CD1c-positive myeloid dendritic cell (primary cell): ENCODE measurements at regions not wholly inside any gene's neighbourhood (a gene's known extent, or its start where the extent isn't known, plus 50 kb on each side); places are given as distances from the start of the nearest gene placed in this dataset.
A peak's percentile ranks its signal among the peaks of the same experiment; 100 is the strongest.
"Not testable (repeated sequence)": the region's sequence is repeated elsewhere in the genome, so short reads cannot be mapped to it uniquely, and the experiment has no call there.

Experiments used
- DNase-seq: peaks from one replicate; pipeline ENCODE4 v3.0.0-alpha.2; 2016; ENCODE audit errors: extremely low spot score

DNA sequence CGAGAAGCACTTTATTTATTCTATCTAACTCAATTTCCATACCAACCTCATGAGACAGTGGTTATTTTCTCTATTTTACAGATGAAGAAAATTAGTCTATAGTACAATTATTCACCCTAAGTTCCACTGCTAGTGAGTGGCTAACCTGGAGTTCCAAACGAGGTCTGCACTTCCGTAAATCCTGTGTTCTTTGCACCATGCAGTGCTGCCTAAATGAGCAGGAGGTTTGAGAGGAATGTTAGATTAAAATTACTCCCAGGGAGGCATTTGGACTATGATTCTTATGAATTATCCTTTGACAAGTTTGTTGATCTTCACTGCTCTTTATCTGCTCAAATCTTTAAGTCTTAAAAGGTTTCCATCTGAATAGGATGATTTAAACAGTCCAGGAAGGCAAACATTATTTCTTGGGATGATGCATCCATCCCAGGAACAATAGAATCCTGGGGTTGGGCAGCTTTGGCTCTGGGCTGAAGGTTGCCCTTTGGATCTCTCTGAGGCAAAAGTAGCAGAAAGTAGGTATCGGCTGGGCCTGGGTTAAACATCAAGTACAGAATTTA lies 400.8 kb downstream of the REEP3 start:
- DNase-seq, result no peak

DNA sequence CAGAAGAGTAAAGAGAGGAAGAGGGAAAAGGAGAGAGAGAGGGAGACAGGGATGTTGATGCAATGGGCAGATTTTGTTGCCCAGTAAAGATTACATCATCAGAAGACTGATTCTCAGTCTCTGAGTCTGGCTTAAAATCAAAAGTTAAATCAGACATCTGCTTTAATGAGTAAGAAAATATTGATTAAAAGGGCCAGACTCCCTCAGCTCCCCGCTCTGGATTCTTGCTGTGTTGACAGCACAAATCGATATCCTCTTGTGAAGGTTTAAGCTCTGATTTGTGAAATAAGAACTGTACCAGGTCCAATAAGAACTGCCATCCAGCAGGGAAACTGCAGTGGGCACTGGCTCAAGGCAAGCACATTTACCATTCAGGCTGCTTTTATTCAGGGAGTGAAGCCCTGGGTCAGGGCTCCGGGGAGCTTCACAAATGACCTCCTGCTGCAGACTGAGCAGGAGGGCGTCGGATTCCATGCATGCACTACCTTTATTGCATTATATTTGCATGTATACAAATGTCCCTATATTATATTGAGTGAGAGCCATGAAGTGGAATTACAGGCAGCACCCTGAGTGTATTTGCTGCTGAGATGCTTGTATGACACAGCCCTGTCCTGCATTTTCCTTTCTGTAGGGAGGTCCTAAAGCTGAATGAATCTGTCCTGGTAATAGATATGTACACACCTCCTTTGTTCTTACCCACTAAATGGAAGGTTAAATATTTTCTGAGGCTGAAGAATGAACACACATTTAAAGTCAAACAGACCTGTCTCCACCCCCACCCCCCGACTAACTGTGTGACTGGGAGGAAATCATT lies 401.5 kb downstream of the REEP3 start:
- DNase-seq, result no peak

DNA sequence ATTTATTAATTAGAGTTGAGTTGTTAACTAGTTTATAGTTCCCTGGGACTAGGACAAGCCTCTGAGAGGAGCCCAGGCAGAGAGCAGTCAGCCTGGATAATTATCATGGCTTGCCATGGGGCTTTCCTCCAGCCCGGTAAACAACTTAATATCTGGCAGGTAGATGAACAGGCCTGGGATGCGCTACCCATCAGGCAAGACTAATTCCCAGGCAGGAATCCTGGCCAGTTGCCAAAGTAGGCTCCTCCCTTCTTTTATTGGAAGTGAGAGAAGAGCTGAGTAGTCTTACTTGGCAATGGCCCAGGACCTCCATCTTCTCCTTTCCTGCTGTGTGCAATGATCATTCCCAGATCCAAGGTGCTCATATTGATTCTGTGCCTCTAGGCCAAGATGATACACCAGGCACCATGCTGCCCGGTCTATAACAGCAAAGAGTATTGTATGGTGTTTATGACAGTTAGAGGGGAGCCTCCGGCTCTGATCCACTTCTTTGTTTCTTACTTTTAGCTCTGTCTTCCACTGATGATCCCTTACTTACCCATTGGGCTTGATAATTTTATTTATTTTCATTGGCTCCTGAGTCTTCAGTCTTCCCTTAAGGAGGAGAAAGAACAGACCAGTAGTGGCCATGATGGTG lies 408.7 kb downstream of the REEP3 start:
- no peak for DNase-seq

DNA sequence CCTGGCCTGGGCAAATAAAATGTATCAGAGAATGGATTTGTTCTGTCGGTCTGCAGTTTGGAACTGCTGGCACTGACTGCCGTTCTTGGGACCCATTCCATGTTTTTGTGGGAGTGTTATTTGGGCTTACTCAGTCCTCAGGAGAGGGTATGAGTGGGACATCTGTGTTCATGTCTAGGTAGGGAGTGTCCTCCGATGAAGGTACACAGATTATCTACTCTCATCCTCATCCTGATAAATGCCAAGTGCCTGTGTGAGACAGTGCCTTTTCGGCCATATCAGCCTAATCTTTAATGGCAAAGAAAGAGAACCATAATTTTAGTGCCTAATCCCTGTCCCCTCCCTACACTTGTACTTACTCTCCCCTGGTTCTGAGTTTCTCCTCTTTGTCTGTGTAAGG lies 409.4 kb downstream of the REEP3 start:
- DNase-seq, result no peak

DNA sequence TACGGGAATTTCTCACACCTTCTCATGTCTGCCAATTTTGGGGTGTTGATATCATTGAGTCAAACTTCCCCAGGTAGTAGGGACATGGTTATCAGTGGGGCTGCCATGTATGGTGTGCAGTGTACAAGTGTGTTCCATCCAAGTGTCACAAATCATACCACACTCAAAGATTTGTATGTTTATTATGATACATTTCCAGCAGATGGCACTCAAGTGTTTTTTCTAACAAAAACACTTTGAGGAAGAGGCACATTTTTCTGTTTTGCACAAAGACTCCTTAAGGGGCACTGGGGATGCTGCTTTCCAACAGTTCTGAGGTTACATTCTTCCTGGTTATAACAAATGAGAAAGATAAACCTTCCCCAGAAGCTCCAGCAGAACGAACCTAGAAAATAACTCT lies 414.5 kb downstream of the REEP3 start:
- no peak for DNase-seq

DNA sequence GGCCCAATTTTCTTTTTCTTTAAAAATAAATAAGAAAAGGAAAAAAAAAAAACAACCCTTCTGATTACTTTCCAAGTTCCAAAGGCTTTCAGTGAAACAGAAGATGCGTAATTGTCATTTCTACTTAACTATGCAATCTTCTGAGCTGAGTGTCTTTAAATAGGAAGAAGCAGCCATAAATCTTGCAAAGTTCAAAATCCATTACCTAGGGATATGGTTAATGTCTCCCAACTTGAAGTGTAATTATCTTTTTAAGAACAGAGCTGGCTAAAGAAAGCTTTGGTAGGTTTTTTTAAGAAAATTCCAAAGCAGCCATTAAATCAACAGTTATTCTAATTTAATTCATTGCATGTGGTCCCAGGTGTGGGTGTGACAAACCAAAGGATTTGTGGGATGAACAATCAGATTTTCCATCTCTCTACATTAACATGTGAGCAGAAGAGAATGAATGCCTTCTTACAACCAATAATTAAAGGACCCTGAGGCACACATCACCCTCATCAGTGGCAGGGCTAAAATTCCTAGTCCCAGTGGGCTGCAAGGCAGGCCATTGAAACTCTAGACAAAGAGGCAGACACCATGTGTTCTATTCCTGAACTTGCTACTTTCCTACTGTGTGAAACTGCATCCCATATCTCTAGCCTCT lies 419.2 kb downstream of the REEP3 start:
- no peak for DNase-seq

DNA sequence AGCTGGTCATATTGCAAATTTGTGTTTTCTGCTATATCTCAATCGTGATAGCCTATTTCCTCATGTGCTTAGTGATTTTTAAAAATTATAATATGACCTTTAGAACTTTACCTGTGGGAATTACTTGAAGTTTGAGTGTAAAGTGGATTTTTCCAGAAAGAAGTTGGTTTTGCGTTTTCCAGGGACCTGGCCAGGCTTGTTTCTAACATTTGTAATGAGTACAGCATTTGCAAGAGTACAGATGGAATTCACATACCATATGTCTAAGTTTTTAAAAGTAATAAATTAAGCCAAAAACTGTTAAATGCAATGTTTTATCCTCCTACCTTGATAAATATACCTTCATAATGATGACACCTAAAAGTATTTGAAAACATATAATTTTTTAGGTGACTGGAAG lies 443.2 kb downstream of the REEP3 start:
- no peak for DNase-seq

DNA sequence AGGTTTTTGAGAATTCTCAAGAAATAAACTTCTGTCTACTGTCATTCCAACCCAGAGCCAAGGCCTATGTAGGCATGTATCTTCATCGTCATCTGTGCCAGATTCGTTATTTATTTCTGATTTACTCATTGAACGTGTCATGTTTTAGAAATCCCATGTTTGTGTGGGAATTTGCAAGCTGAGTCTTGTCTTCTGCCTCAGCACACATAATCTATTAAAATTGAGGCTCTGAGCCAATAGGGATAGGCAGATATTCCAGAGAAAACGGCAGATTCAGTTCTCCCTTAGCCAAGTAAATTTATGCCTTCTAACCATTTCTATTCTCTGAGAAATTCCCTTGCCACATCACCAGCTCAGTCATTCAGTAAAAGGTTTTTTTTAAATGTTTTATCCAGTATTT lies 444.6 kb downstream of the REEP3 start:
- DNase-seq, result no peak

DNA sequence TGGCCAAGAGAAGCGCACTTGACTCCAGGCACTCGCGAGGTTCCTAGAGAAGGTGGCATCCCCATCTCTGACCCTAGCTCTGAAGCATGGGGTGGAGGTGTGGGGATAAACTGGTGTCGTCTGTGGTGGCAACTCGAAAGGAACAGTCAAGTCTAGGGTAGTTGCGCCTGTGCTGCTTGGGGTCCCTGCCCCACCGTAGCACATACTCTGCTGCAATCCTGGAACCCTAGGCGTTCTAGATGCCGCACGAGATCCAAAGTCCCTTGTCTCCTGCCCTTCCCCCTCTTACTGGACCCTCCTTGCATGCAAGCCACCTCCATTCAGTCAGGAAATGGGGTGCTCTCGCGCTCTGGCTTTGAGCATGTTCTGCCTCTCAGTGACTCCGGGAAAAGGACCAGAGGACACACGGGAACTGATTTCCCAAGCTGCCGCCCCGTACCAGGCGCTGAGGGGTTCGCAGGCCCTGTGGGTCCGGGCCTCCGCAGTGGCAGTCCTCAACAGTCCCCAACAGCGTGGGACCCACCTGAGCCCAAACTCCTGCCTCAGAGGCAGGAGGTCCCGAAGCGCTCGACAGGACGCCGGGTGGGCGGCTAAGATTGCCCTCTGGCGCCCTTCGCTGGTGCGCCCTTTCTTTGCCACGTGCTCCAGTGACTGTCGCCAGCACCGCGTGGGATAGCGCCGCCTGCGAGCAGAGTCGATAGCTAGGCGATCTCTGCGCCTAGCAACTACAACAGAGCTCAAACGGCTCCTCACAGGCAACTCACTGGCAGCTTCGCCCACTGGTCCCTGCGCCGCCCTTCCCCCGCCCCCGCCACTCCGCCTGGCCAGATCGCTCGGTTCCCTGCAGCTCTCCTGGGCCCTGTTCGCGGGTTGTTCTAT lies 452.0 kb downstream of the REEP3 start:
- DNase-seq, result no peak

DNA sequence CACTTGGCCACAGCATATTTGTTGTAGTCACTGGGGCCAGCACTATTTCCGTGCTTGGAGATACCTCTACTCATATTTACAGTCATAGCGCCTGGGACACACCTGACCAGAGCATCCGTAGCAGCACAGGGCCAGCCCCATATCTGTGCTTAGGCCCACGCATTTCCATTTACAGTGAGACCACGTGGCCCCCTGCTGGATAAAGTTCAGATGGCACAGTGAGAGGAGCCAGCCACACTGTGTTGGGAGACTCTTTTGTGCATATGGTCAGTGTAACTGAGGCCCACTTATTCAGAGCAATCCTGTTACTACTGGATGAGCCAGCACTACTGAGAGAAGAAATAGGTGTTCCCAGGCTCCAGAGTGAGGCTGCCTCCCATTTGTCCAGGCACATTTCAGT lies 455.3 kb downstream of the REEP3 start:
- DNase-seq, result peak; percentile 44

DNA sequence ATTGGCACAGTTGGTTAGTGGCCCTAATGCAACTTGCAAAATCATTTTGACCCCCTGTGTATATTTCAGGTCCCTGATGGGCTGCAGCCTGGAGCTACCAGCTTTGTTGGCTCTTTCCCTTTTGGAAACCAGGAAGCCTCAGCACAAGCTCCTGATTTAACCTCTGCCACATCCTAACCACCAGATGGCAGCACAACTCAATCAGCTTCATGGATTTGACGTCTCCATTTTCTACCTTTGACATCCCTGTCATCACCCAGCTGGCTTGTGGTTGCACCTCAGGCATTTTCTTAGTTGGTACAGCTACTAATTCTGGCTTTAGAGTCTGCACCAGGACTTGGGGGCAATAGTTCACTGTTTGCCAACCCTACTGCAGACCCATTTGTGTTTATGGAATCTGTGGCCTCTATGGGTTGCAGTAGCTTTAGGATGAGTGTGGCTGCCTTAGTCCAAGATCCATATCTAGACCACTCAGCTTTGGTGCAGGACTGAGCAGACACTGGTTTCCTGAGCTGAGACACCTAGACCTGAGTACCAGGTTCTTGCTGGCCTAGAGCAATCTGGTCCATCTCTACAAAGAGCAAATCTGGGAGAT lies 456.2 kb downstream of the REEP3 start:
- DNase-seq, result peak; percentile 51

DNA sequence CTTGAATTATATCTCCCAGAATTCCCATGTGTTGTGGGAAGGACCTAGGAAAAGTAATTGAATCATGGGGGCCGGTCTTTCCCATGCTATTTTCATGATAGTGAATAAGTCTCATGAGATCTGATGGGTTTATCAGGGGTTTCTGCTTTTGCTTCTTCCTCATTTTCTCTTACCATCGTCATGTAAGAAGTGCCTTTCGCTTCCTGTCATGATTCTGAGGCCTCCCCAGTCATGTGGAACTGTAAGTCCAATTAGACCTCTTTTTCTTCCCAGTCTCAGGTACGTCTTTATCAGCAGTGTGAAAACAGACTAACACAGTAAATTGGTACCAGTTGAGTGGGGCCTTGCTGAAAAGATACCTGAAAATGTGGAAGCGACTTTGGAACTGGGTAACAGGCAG lies 459.7 kb downstream of the REEP3 start:
- peak; percentile 2 for DNase-seq

DNA sequence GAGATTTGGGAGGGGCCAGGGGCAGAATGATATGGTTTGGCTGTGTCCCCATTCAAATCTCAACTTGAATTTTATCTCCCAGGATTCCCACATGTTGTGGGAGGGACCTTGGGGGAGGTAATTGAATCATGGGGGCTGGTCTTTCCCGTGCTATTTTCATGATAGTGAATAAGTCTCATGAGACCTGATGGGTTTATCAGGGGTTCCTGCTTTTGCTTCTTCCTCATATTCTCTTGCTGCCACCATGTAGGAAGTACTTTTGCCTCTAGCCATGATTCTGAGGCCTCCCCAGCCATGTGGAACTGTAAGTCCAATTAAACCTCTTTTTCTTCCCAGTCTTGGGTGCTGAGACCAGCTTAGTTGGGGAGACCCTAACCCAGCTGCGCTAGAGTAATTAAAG lies 462.9 kb downstream of the REEP3 start:
- not testable (repeated sequence) for DNase-seq

DNA sequence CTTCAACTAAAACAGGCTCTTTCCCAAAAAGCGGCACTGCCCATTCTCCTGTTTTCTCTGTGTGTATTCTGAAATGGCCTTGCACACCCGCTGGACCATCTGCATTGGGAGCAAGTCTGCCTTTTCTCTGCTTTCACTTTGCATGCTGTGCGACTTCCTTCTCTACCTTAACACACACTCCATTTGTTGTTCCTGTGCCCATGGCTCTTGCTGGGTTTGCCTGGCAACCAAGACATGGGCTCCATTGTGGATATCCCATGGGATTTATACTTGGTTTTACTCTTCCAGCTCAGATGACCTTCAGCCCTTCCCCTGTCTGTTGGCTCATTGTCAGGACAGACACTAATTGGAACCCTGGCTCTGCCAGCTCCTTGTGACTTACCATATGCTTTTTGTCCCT lies 465.3 kb downstream of the REEP3 start:
- no peak for DNase-seq

DNA sequence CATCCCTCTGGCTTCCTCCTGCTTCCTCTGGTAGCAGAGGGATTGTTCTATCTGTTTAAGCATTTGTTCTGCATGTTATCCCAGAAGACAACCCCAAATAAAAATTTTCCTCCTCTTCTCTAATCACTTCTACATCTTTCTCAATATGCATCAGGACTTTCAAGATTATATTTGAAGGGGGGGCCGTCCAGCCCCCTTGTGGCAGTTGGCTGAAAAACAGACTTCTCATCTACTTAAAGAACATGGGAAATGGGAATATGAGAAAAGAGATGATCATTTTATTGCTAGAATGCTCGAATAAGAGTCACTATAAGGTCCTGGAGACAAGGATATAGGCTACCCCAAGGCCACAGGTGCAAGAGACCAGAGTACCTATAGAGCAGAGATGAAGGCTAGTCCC lies 466.0 kb downstream of the REEP3 start:
- DNase-seq, result no peak

DNA sequence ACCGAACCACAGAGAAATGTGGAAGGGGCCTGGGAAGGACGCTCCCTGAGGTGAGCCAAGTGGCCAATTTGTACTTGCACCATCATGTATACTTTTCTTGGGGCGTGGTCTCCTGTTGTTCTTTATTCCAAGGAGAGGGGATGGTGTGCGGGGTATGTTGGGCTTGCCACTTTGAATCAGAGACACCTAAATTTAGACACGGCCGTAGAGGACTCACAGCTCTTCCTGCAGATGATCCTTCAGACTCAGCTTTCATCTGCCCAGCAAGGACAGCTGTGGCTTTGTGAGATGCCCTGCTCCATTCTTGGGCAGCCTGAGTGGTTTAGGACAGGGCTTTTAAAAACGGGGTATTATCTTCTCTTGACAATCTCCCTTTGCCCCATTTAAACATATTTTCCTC lies 473.2 kb downstream of the REEP3 start:
- no peak for DNase-seq

DNA sequence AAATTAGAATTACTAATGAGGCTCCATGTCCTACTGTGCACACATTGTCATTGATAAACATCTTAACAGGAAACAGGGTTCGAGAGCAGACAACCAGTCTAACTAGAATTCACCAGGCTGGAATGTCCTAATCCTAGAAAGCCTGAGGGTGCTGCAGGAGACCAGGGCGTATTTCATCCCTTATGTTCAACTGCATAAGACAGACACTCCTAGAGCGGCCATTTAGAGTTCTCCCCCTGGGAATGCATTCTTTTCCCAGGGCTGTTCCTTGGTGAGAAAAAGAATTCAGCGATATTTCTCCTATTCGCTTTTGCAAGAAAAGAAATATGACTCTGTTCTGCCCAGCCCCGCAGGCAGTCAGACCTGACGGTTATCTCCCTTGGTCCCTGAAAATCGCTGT lies 486.0 kb downstream of the REEP3 start:
- DNase-seq, result no peak

DNA sequence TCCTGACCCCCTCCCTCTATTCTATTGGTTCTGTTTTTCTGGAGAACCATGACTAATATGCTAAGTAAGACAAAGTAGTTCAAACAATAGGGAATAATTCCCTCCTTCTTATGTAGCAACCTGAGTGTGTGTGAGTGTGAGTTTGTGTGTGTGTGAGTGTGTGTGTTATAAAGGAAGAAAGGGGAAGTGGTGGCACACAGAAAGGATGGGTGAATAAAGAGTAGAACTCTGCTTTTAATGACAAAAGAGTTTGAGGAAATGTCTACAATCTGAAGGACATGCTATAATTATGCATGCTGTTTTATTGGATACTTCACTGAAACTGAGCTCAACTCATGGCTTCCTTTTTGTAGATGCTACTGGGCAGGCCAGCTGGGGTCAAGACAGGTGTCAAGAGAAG lies 489.5 kb downstream of the REEP3 start:
- no peak for DNase-seq

DNA sequence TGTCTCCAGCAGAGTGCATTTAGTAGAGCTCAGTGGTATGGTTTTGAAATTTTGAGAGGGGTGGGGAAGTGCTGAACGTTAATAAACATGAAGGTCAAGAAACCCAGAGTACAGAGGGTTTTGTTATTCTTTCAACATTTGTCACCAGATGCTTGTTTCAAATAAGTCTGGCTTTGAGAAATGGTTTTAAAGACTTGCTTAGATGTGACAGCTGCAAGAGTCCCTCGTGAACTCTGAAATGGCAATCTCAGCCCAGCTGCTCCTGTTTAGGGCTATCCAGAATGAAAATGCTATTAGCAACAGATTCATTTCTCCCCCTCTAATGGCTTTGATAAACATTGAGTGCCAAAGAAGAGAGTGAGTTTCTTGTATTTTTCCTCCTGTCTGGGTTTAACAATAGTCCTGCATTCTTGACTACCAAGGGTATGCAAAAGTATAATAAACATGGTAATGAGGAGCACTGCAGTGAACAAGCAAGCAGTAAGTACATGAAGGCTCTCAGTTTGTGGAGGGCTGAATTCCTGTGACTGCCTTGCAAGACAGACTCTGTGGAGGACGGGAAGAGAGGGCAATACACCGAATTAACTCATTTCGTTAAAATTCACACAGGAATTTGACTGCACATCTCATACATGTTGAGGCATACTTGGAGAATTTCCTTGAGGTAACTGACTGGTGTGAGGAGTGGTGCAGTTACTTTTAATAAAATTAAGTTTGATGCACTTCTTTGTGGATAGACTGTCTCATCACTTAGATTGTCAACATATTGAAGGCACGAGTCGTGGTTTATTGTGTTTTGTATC lies 490.9 kb downstream of the REEP3 start:
- no peak for DNase-seq

DNA sequence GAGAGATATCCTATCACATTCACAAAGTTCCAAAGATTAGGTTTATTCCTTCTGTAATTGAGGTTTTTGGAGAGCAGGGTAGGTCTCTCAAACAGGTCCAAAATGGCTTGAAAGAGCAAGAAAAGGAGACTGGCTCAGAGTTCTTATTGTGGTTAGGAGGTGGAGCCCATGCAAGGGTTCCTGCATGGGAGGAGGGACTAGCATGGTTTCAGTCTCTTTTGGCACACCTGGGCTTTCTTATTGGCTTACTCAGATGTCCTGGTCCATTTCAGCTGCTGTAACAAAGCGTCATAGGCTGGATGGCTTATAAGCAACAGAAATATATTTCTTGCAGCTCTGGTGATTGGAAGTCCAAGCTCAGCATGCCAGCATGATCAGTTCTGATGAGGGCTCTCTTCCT lies 493.1 kb downstream of the REEP3 start:
- DNase-seq, result no peak
